Suprapubic skin (tissue), 4 donors: ENCODE measurements at regions not wholly inside any gene's neighbourhood (a gene's known extent, or its start where the extent isn't known, plus 50 kb on each side); places are given as distances from the start of the nearest gene placed in this dataset.

Source experiments
- DNase-seq, 2 donors: peaks; one replicate each; pipeline ENCODE4 v3.0.0-alpha.2; 2019; ENCODE audit warnings: low spot score in 2 of 2
- H3K27ac ChIP-seq: fragments of 200-600 bp; sonication (generic); one replicate; pipeline ENCODE4 v1.5.1; 2019
- H3K27me3 ChIP-seq: fragments of 200-600 bp; sonication (generic); one replicate; pipeline ENCODE4 v1.5.1; 2019
- H3K36me3 ChIP-seq: fragments of 200-600 bp; sonication (generic); one replicate; pipeline ENCODE4 v1.5.1; 2019
- H3K4me1 ChIP-seq: fragments of 200-600 bp; sonication (generic); one replicate; pipeline ENCODE4 v1.5.1; 2019
- H3K4me3 ChIP-seq: fragments of 200-600 bp; sonication (generic); one replicate; pipeline ENCODE4 v1.5.1; 2019; ENCODE audit warnings: mild to moderate bottlenecking
- H3K9me3 ChIP-seq: fragments of 200-600 bp; sonication (generic); one replicate; pipeline ENCODE4 v1.5.1; 2019
- CTCF ChIP-seq, 2 donors: fragments of 200-600 bp in 1 of 2; fragments of 450-650 bp in 1 of 2; sonication (generic) in 1 of 2; IDR thresholded peaks; one replicate each; pipeline ENCODE4 v1.5.1; 2016 to 2019; ENCODE audit warnings: antibody characterized with exemption in 2 of 2, mild to moderate bottlenecking in 1 of 2, moderate library complexity in 1 of 2
- EP300 ChIP-seq: sonication (generic); formaldehyde crosslinking; IDR thresholded peaks from one replicate; pipeline ENCODE4 v1.6.1; 2017; ENCODE audit warnings: antibody characterized with exemption
- POLR2A ChIP-seq, 2 donors: fragments of 450-650 bp; IDR thresholded peaks; one replicate each; pipeline ENCODE4 v1.6.1; 2017; ENCODE audit warnings: antibody characterized with exemption in 2 of 2, mild to moderate bottlenecking in 2 of 2, moderate library complexity in 2 of 2
- POLR2AphosphoS5 ChIP-seq, 3 donors: sonication (generic); formaldehyde crosslinking; IDR thresholded peaks; one replicate each; pipeline ENCODE4 v1.6.1; 2017; ENCODE audit warnings: antibody characterized with exemption in 3 of 3
- WGBS: methylation state at CpG from one replicate; pipeline ENCODE4 v1.1.5; 2018; 5-methylcytosine and 5-hydroxymethylcytosine counted together

- no peaks in the 10 kb centered on the region for H3K27me3 ChIP-seq
- no peak overlapping the region for H3K4me3 ChIP-seq
- no peak overlapping the region for H3K27ac ChIP-seq
- WGBS = 56% methylated on average over 3 of the region's 3 CpGs
- peaks cover 25% of the 10 kb centered on the region for H3K4me1 ChIP-seq
- DNase-seq = no peak
- TF ChIP-seq CTCF (IDR thresholded peaks at IDR 0.05) = no peak
- no peak for TF ChIP-seq POLR2A (IDR thresholded peaks at IDR 0.05)
- no peak for TF ChIP-seq EP300
- TF ChIP-seq POLR2AphosphoS5 (IDR thresholded peaks at IDR 0.05) = no peak
- H3K9me3 ChIP-seq = no peaks in the 10 kb centered on the region
- no peaks in the 10 kb centered on the region for H3K36me3 ChIP-seq
These were observed 81.0 kb upstream of the MBNL2 start for GRCh38 chr13:97141097-97141496.

GRCh38 chr13:97141564-97142005 lies 80.5 kb upstream of the MBNL2 start:
- DNase-seq = peak in 1 of 2 donors; percentile 65
- WGBS = 9% methylated on average over 5 of the region's 5 CpGs
- H3K27ac ChIP-seq = peak overlapping the region; percentile 20
- H3K4me3 ChIP-seq = peak overlapping the region; percentile 37
- H3K36me3 ChIP-seq = no peaks in the 10 kb centered on the region
- TF ChIP-seq POLR2A (IDR thresholded peaks at IDR 0.05) (no peak), POLR2AphosphoS5 (IDR thresholded peaks at IDR 0.05) (peak in 1 of 3 donors; percentile 63), CTCF (IDR thresholded peaks at IDR 0.05) (no peak), EP300 (no peak)
- H3K9me3 ChIP-seq = no peaks in the 10 kb centered on the region
- H3K27me3 ChIP-seq = no peaks in the 10 kb centered on the region
- H3K4me1 ChIP-seq = peaks cover 25% of the 10 kb centered on the region

GRCh38 chr13:97142452-97142851 lies 79.7 kb upstream of the MBNL2 start:
- WGBS = 56% methylated on average over 8 of the region's 8 CpGs
- Histone ChIP-seq H3K9me3 (no peaks in the 10 kb centered on the region), H3K4me1 (peaks cover 25% of the 10 kb centered on the region), H3K4me3 (peak overlapping the region; percentile 37), H3K36me3 (no peaks in the 10 kb centered on the region), H3K27me3 (no peaks in the 10 kb centered on the region), H3K27ac (no peak overlapping the region)
- TF ChIP-seq CTCF (IDR thresholded peaks at IDR 0.05) = no peak
- no peak for DNase-seq

- no peaks in the 10 kb centered on the region for H3K9me3 ChIP-seq
- no peaks in the 10 kb centered on the region for H3K27me3 ChIP-seq
- H3K4me1 ChIP-seq = peaks cover 25% of the 10 kb centered on the region
- H3K4me3 ChIP-seq = no peak overlapping the region
- TF ChIP-seq POLR2A (IDR thresholded peaks at IDR 0.05) (no peak), EP300 (no peak)
- no peak for DNase-seq
- H3K36me3 ChIP-seq = no peaks in the 10 kb centered on the region
- H3K27ac ChIP-seq = no peak overlapping the region
- WGBS = 98% methylated on average over 2 of the region's 2 CpGs
These were observed 77.1 kb upstream of the MBNL2 start for GRCh38 chr13:97145057-97145456.

GRCh38 chr13:97148894-97149293 lies 73.2 kb upstream of the MBNL2 start:
- WGBS = 83% methylated on average over 4 of the region's 4 CpGs
- Histone ChIP-seq H3K4me1 (no peaks in the 10 kb centered on the region), H3K36me3 (no peaks in the 10 kb centered on the region), H3K4me3 (no peak overlapping the region), H3K27me3 (no peaks in the 10 kb centered on the region), H3K27ac (no peak overlapping the region), H3K9me3 (no peaks in the 10 kb centered on the region)
- no peak for DNase-seq
- TF ChIP-seq CTCF (IDR thresholded peaks at IDR 0.05) = no peak
- no peak for TF ChIP-seq EP300
- TF ChIP-seq POLR2AphosphoS5 (IDR thresholded peaks at IDR 0.05) = no peak

- 89% methylated on average over 2 of the region's 2 CpGs for WGBS
- Histone ChIP-seq H3K36me3 (no peaks in the 10 kb centered on the region), H3K9me3 (no peaks in the 10 kb centered on the region), H3K4me1 (no peaks in the 10 kb centered on the region), H3K4me3 (no peak overlapping the region), H3K27me3 (no peaks in the 10 kb centered on the region), H3K27ac (no peak overlapping the region)
- no peak for DNase-seq
- no peak for TF ChIP-seq EP300
- no peak for TF ChIP-seq POLR2A (IDR thresholded peaks at IDR 0.05)
- TF ChIP-seq CTCF (IDR thresholded peaks at IDR 0.05) = no peak
- no peak for TF ChIP-seq POLR2AphosphoS5 (IDR thresholded peaks at IDR 0.05)
These were observed 61.7 kb upstream of the MBNL2 start for GRCh38 chr13:97160421-97160820.
